ENCODE measurements at regions not wholly inside any gene's neighbourhood (a gene's known extent, or its start where the extent isn't known, plus 50 kb on each side); places are given as distances from the start of the nearest gene placed in this dataset.

- no peak for TF ChIP-seq CTCF (IDR thresholded peaks at IDR 0.05)
- no peak for TF ChIP-seq POLR2A (IDR thresholded peaks at IDR 0.05)
Measured at GRCh38 chr12:83763425-83763824, 1076.7 kb downstream of the TMTC2 start.
